ENCODE measurements at regions not wholly inside any gene's neighbourhood (a gene's known extent, or its start where the extent isn't known, plus 50 kb on each side); places are given as distances from the start of the nearest gene placed in this dataset.

DNA sequence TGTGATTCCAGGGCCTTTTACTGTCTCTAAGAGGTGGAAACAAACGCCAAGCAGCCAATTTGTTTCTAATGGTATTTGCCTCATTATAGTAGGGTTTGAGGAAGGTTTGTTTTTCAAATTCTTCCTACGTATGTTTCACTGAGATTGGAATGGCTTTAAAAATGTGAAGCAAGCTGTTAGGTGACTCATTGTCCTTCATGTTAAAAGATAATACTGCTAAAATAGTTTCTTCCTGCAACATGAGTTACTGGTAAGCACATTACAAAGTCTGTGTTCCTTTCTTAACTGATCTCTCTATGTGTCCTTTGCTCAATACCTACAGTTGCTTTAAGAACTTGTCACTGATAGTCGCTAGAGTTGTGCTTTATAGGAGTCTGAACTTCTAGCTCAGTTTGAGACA lies 1183.9 kb downstream of the RPA4 start:
- Histone ChIP-seq H4K20me1 (ENCODE audit: control insufficient read depth, insufficient read depth, insufficient read length) (no peaks in the 10 kb centered on the region), H3K14ac (ENCODE audit: insufficient read depth, low read length) (no peak overlapping the region), H2BK120ac (ENCODE audit: low read depth, low read length, poor library complexity, severe bottlenecking) (no peak overlapping the region), H3T11ph (ENCODE audit: low read length) (no peak overlapping the region), H4K8ac (replicated peaks; ENCODE audit: insufficient read length, low read depth, low read length) (no peak overlapping the region), H4K91ac (ENCODE audit: insufficient read length, low read depth, low read length) (no peak overlapping the region), H2BK5ac (ENCODE audit: insufficient read length, low read length) (no peak overlapping the region), H3K79me1 (ENCODE audit: insufficient read depth, low read depth, low read length, poor library complexity, severe bottlenecking) (no peaks in the 10 kb centered on the region), H3K4me1 (ENCODE audit: insufficient read depth, low read length) (peaks cover 3% of the 10 kb centered on the region; the same call in 1 of the 2 replicates), H3K27ac (ENCODE audit: insufficient read length, low read depth, low read length) (peak overlapping the region; percentile 62), H3K18ac (ENCODE audit: insufficient read length, low read depth, low read length) (no peak overlapping the region), H2AK5ac (ENCODE audit: insufficient read length, low read length) (no peak overlapping the region), H3K23ac (ENCODE audit: insufficient read length, low read depth, low read length) (no peak overlapping the region), H2BK20ac (ENCODE audit: low read depth, low read length, poor library complexity, severe bottlenecking) (no peak overlapping the region), H4K5ac (ENCODE audit: insufficient read length, low read depth, low read length) (no peak overlapping the region), H2AFZ (ENCODE audit: low read length) (no peak overlapping the region), H3K23me2 (ENCODE audit: insufficient read length, low read depth, low read length, poor library complexity, severe bottlenecking) (no peaks in the 10 kb centered on the region), H3K79me2 (ENCODE audit: insufficient read depth, low read length) (no peaks in the 10 kb centered on the region), H3K4me2 (ENCODE audit: insufficient read depth, insufficient read length, low read length) (no peak overlapping the region), H3K56ac (ENCODE audit: insufficient read length, low read depth, low read length) (no peak overlapping the region), H2BK15ac (ENCODE audit: low read depth, low read length) (no peak overlapping the region), H3K9ac (ENCODE audit: extremely low read depth, insufficient read length, low read length) (no peak overlapping the region), H2BK12ac (ENCODE audit: insufficient read length, low read depth, low read length) (no peak overlapping the region), H3K27me3 (ENCODE audit: insufficient read depth, low read length) (no peaks in the 10 kb centered on the region), H3K4ac (ENCODE audit: low read depth, low read length) (no peak overlapping the region), H3K9me3 (ENCODE audit: control insufficient read depth, low read depth, low read length) (no peaks in the 10 kb centered on the region)
- 0 out of 7 replicates have a peak, but pooled peaks cover 0 to 2% (median 0%) of the 10 kb centered on the region in 3 experiments for H3K36me3 Mint-ChIP-seq (ENCODE audit: insufficient read depth in 1 of 3, low read depth in 3 of 3)
- no peak overlapping the region for H3K4me3 Mint-ChIP-seq
- H3K27ac Mint-ChIP-seq: peak overlapping the region in 2 of 3 experiments; percentile 40 to 90; a peak in 5 of 7 replicates
- WGBS (ENCODE audit: extremely low coverage, insufficient read length, low lambda C conversion rate): no CpG with 5 or more reads among the region's 3 CpGs
- TF ChIP-seq, protein P1, sequence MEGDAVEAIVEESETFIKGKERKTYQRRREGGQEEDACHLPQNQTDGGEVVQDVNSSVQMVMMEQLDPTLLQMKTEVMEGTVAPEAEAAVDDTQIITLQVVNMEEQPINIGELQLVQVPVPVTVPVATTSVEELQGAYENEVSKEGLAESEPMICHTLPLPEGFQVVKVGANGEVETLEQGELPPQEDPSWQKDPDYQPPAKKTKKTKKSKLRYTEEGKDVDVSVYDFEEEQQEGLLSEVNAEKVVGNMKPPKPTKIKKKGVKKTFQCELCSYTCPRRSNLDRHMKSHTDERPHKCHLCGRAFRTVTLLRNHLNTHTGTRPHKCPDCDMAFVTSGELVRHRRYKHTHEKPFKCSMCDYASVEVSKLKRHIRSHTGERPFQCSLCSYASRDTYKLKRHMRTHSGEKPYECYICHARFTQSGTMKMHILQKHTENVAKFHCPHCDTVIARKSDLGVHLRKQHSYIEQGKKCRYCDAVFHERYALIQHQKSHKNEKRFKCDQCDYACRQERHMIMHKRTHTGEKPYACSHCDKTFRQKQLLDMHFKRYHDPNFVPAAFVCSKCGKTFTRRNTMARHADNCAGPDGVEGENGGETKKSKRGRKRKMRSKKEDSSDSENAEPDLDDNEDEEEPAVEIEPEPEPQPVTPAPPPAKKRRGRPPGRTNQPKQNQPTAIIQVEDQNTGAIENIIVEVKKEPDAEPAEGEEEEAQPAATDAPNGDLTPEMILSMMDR (conservative IDR thresholded peaks at IDR 0.05): no peak
- no peak for DNase-seq
- no peaks in the 10 kb centered on the region for H3K9me3 Mint-ChIP-seq
- peaks cover 28 to 32% of the 10 kb centered on the region in 2 experiments for H3K4me1 Mint-ChIP-seq
- H3K27me3 Mint-ChIP-seq (ENCODE audit: low read depth): no peaks in the 10 kb centered on the region

All from H9 (cell line).